SU-DHL-6 (cell line): ENCODE measurements at regions not wholly inside any gene's neighbourhood (a gene's known extent, or its start where the extent isn't known, plus 50 kb on each side); places are given as distances from the start of the nearest gene placed in this dataset.

ENCODE experiments used
- H2AFZ ChIP-seq: fragments of 200-600 bp; sonication (generic); 2 replicates; pipeline ENCODE4 v1.6.1; 2014; ENCODE audit warnings: low read depth, mild to moderate bottlenecking, moderate library complexity, mixed read lengths, antibody characterized with exemption, low read length; ENCODE audit not compliant: severe bottlenecking
- H3F3A ChIP-seq: fragments of 200-600 bp; shearing (Covaris generic); 2 replicates; pipeline ENCODE4 v1.6.0; 2016; ENCODE audit warnings: antibody characterized with exemption, mild to moderate bottlenecking; ENCODE audit not compliant: insufficient read depth
- H3K27ac ChIP-seq: fragments of 200-600 bp; sonication (generic); 2 replicates; pipeline ENCODE4 v1.5.1; 2016; ENCODE audit warnings: low read depth, mild to moderate bottlenecking, low read length, moderate library complexity, mixed read lengths
- H3K27me3 ChIP-seq: fragments of 200-600 bp; sonication (generic), shearing (Covaris generic); 2 replicates; pipeline ENCODE4 v1.6.0; 2014; ENCODE audit warnings: mild to moderate bottlenecking, low read length
- H3K36me3 ChIP-seq: fragments of 200-600 bp; sonication (generic); 2 replicates; pipeline ENCODE4 v1.6.1; 2014; ENCODE audit warnings: mild to moderate bottlenecking, low read length, mixed read lengths
- H3K4me2 ChIP-seq: fragments of 300-600, 200-600 bp; shearing (Covaris generic), sonication (generic); 2 replicates; pipeline ENCODE4 v1.6.0; 2014; ENCODE audit warnings: low read length, low read depth, mild to moderate bottlenecking; ENCODE audit not compliant: poor library complexity, severe bottlenecking
- H3K4me3 ChIP-seq: fragments of 200-600 bp; sonication (generic); 2 replicates; pipeline ENCODE4 v1.5.1; 2014; ENCODE audit warnings: antibody characterized with exemption, low read length, mild to moderate bottlenecking, mixed read lengths; ENCODE audit not compliant: insufficient read depth, poor library complexity, severe bottlenecking
- H3K79me2 ChIP-seq: fragments of 200-600 bp; sonication (generic); 2 replicates; pipeline ENCODE4 v1.6.1; 2014; ENCODE audit warnings: mild to moderate bottlenecking, low read length, moderate library complexity; ENCODE audit not compliant: insufficient read depth
- H3K9ac ChIP-seq: fragments of 200-600 bp; sonication (generic); 2 replicates; pipeline ENCODE4 v1.7.0; 2014; ENCODE audit warnings: mild to moderate bottlenecking, low read length
- H3K9me2 ChIP-seq: fragments of 200-600 bp; sonication (generic); replicated peaks from 2 replicates; pipeline ENCODE4 v1.6.1; 2014; ENCODE audit warnings: low read length; ENCODE audit not compliant: insufficient read depth
- H3K9me3 ChIP-seq: fragments of 200-600 bp; sonication (generic); 2 replicates; pipeline ENCODE4 v1.6.1; 2014; ENCODE audit warnings: low read length, mixed read lengths; ENCODE audit not compliant: insufficient read depth
- H4K20me1 ChIP-seq: fragments of 200-600 bp; sonication (generic); 2 replicates; pipeline ENCODE4 v1.6.1; 2014; ENCODE audit warnings: low read depth, mild to moderate bottlenecking, antibody characterized with exemption, low read length, moderate library complexity, mixed read lengths
- CTCF ChIP-seq: fragments of 200-600 bp; sonication (generic); IDR thresholded peaks from one replicate; pipeline ENCODE4 v1.5.1; 2017; ENCODE audit warnings: antibody characterized with exemption, mild to moderate bottlenecking, low read length, moderate library complexity; ENCODE audit not compliant: insufficient read depth, poor library complexity, severe bottlenecking
- EZH2phosphoT487 ChIP-seq: fragments of 200-600 bp; sonication (generic), shearing (Covaris generic); conservative IDR thresholded peaks from 2 replicates; pipeline ENCODE4 v1.6.1; 2018; ENCODE audit warnings: mild to moderate bottlenecking, antibody characterized with exemption, low read length, moderate library complexity, mixed read lengths

GRCh38 chr3:40996827-40997710, 202.2 kb upstream of the CTNNB1 start:
- Histone ChIP-seq H3K4me3 (no peak overlapping the region), H3K9me2 (no peaks in the 10 kb centered on the region), H3K9ac (no peak overlapping the region), H3K27ac (no peak overlapping the region), H3K9me3 (no peaks in the 10 kb centered on the region), H3F3A (no peaks in the 10 kb centered on the region), H4K20me1 (no peaks in the 10 kb centered on the region), H3K27me3 (no peaks in the 10 kb centered on the region), H3K79me2 (no peaks in the 10 kb centered on the region), H2AFZ (no peak overlapping the region), H3K36me3 (no peaks in the 10 kb centered on the region), H3K4me2 (no peak overlapping the region)
- TF ChIP-seq EZH2phosphoT487 (no peak), CTCF (no peak)

- Histone ChIP-seq H3K9me3 (no peaks in the 10 kb centered on the region), H3K36me3 (no peaks in the 10 kb centered on the region), H3K9ac (no peak overlapping the region), H3K4me2 (no peak overlapping the region), H3K4me3 (no peak overlapping the region), H3K79me2 (no peaks in the 10 kb centered on the region), H2AFZ (no peak overlapping the region), H3K9me2 (no peaks in the 10 kb centered on the region), H3F3A (no peaks in the 10 kb centered on the region), H3K27ac (no peak overlapping the region), H4K20me1 (no peaks in the 10 kb centered on the region), H3K27me3 (no peaks in the 10 kb centered on the region)
- TF ChIP-seq EZH2phosphoT487, result no peak
Measured at GRCh38 chr3:40997711-40998519, 201.4 kb upstream of the CTNNB1 start.

GRCh38 chr3:40999682-41000081, 199.6 kb upstream of the CTNNB1 start:
- H3K9ac ChIP-seq, result no peak overlapping the region
- H3K4me2 ChIP-seq, result no peak overlapping the region
- H3F3A ChIP-seq, result no peaks in the 10 kb centered on the region
- H4K20me1 ChIP-seq, result no peaks in the 10 kb centered on the region
- H3K9me3 ChIP-seq, result no peaks in the 10 kb centered on the region
- no peaks in the 10 kb centered on the region for H3K9me2 ChIP-seq
- H2AFZ ChIP-seq, result no peak overlapping the region
- H3K27ac ChIP-seq, result no peak overlapping the region
- TF ChIP-seq CTCF (no peak), EZH2phosphoT487 (no peak)
- no peaks in the 10 kb centered on the region for H3K36me3 ChIP-seq
- no peak overlapping the region for H3K4me3 ChIP-seq
- H3K79me2 ChIP-seq, result no peaks in the 10 kb centered on the region
- H3K27me3 ChIP-seq, result no peaks in the 10 kb centered on the region; the same call in 1 of the 2 replicates

GRCh38 chr3:41000471-41000870, 198.8 kb upstream of the CTNNB1 start:
- no peak for TF ChIP-seq CTCF
- TF ChIP-seq EZH2phosphoT487, result no peak
- Histone ChIP-seq H3K36me3 (no peaks in the 10 kb centered on the region), H3K9ac (no peak overlapping the region), H3K9me2 (no peaks in the 10 kb centered on the region), H2AFZ (no peak overlapping the region), H3K27me3 (no peaks in the 10 kb centered on the region; the same call in 1 of the 2 replicates), H3K9me3 (no peaks in the 10 kb centered on the region), H3K4me3 (no peak overlapping the region), H3F3A (no peaks in the 10 kb centered on the region), H3K79me2 (no peaks in the 10 kb centered on the region), H3K4me2 (no peak overlapping the region), H3K27ac (no peak overlapping the region), H4K20me1 (no peaks in the 10 kb centered on the region)
